ENCODE measurements at regions not wholly inside any gene's neighbourhood (a gene's known extent, or its start where the extent isn't known, plus 50 kb on each side); places are given as distances from the start of the nearest gene placed in this dataset.

DNA sequence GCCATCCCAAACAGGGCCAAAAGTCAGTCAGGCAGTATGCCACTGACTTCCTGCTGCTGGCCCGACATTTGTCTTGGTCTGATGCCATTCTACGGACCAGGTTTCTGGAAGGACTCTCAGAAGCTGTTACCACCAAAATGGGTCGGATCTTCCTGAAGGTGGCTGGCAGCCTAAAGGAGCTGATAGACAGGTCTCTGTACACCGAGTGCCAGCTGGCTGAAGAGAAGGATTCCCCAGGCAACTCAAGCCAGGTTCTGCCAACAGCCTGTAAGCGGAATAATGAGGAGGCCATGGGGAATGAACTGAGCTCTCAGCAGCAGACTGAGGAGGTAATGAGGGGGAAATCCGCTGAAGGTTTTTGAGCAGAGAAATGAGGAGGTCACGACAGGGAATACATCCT lies 95.7 kb downstream of the RTL9 start:
- TF ChIP-seq, protein P1, sequence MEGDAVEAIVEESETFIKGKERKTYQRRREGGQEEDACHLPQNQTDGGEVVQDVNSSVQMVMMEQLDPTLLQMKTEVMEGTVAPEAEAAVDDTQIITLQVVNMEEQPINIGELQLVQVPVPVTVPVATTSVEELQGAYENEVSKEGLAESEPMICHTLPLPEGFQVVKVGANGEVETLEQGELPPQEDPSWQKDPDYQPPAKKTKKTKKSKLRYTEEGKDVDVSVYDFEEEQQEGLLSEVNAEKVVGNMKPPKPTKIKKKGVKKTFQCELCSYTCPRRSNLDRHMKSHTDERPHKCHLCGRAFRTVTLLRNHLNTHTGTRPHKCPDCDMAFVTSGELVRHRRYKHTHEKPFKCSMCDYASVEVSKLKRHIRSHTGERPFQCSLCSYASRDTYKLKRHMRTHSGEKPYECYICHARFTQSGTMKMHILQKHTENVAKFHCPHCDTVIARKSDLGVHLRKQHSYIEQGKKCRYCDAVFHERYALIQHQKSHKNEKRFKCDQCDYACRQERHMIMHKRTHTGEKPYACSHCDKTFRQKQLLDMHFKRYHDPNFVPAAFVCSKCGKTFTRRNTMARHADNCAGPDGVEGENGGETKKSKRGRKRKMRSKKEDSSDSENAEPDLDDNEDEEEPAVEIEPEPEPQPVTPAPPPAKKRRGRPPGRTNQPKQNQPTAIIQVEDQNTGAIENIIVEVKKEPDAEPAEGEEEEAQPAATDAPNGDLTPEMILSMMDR (IDR thresholded peaks at IDR 0.05): no peak
- TF ChIP-seq POLR2A (IDR thresholded peaks at IDR 0.05): no peak

All from right lobe of liver (tissue), 4 donors.